Neural cell (in vitro differentiated cells): ENCODE measurements at regions not wholly inside any gene's neighbourhood (a gene's known extent, or its start where the extent isn't known, plus 50 kb on each side); places are given as distances from the start of the nearest gene placed in this dataset.

Experiments
- H2AFZ ChIP-seq: fragments of 200-600, 300-800 bp; sonication (generic), shearing (Covaris generic); 2 replicates; pipeline ENCODE4 v1.6.0; 2014; ENCODE audit warnings: low read depth, mild to moderate bottlenecking, antibody characterized with exemption, low read length, moderate library complexity
- H3F3A ChIP-seq: fragments of 200-600 bp; shearing (Covaris generic); 2 replicates; pipeline ENCODE4 v1.6.1; 2016; ENCODE audit warnings: mild to moderate bottlenecking, moderate library complexity, mixed read lengths, antibody characterized with exemption, low read length; ENCODE audit not compliant: insufficient read depth, poor library complexity, severe bottlenecking
- H3K27ac ChIP-seq: fragments of 200-600, 300-800 bp; sonication (generic), shearing (Covaris generic); 2 replicates; pipeline ENCODE4 v1.5.1; 2014; ENCODE audit warnings: mild to moderate bottlenecking, low read length, moderate library complexity
- H3K27me3 ChIP-seq: fragments of 300-800, 200-600 bp; sonication (generic), shearing (Covaris generic); 2 replicates; pipeline ENCODE4 v1.6.0; 2014; ENCODE audit warnings: mild to moderate bottlenecking, low read depth, low read length, moderate library complexity; ENCODE audit not compliant: insufficient read depth
- H3K36me3 ChIP-seq: fragments of 300-800, 200-600 bp; sonication (generic), shearing (Covaris generic); 2 replicates; pipeline ENCODE4 v1.5.1; 2014; ENCODE audit warnings: mild to moderate bottlenecking, antibody characterized with exemption, low read length, moderate library complexity; ENCODE audit not compliant: insufficient read depth
- H3K4me2 ChIP-seq: fragments of 300-800, 200-600 bp; sonication (generic), shearing (Covaris generic); 2 replicates; pipeline ENCODE4 v1.6.0; 2014; ENCODE audit warnings: mild to moderate bottlenecking, low read length
- H3K4me3 ChIP-seq: fragments of 300-800, 200-600 bp; sonication (generic), shearing (Covaris generic); 2 replicates; pipeline ENCODE4 v1.5.1; 2014; ENCODE audit warnings: mild to moderate bottlenecking, low read length, moderate library complexity
- H3K79me2 ChIP-seq: fragments of 200-600 bp; shearing (Covaris generic); replicated peaks from 2 replicates; pipeline ENCODE4 v1.6.0; 2014; ENCODE audit warnings: mild to moderate bottlenecking, low read length, moderate library complexity; ENCODE audit not compliant: insufficient read depth
- H3K9ac ChIP-seq: fragments of 300-800, 200-600 bp; sonication (generic), shearing (Covaris generic); 2 replicates; pipeline ENCODE4 v1.6.1; 2016; ENCODE audit warnings: mild to moderate bottlenecking, low read length, mixed read lengths
- H3K9me2 ChIP-seq: fragments of 200-600 bp; shearing (Covaris generic); 2 replicates; pipeline ENCODE4 v1.6.1; 2016; ENCODE audit warnings: mild to moderate bottlenecking, low read length, mixed read lengths; ENCODE audit not compliant: insufficient read depth
- H3K9me3 ChIP-seq: fragments of 200-600, 300-800 bp; sonication (generic), shearing (Covaris generic); 2 replicates; pipeline ENCODE4 v1.6.1; 2016; ENCODE audit warnings: mild to moderate bottlenecking, mixed run types, low read length, moderate library complexity, mixed read lengths
- H4K20me1 ChIP-seq: fragments of 200-600 bp; shearing (Covaris generic); 2 replicates; pipeline ENCODE4 v1.6.1; 2016; ENCODE audit warnings: mild to moderate bottlenecking, mixed run types; ENCODE audit not compliant: insufficient read depth
- EP300 ChIP-seq: fragments of 450-650 bp; conservative IDR thresholded peaks from 2 replicates; pipeline ENCODE4 v1.6.1; 2014; ENCODE audit warnings: antibody characterized with exemption, mild to moderate bottlenecking, moderate library complexity; ENCODE audit not compliant: poor library complexity, severe bottlenecking
- EZH2 ChIP-seq: fragments of 200-600, 300-800 bp; shearing (Covaris generic), sonication (generic); IDR thresholded peaks from 2 replicates; pipeline ENCODE4 v1.6.1; 2014; ENCODE audit warnings: antibody characterized with exemption, low read length, borderline replicate concordance, mild to moderate bottlenecking; ENCODE audit not compliant: insufficient read depth, poor library complexity, severe bottlenecking
- MXI1 ChIP-seq: fragments of 450-650 bp; conservative IDR thresholded peaks from 2 replicates; pipeline ENCODE4 v1.6.1; 2014; ENCODE audit warnings: antibody characterized with exemption, mild to moderate bottlenecking; ENCODE audit not compliant: poor library complexity, severe bottlenecking
- POLR2AphosphoS5 ChIP-seq: IDR thresholded peaks from 2 replicates; pipeline ENCODE4 v1.6.1; 2012
- RAD21 ChIP-seq: fragments of 450-650 bp; conservative IDR thresholded peaks from 2 replicates; pipeline ENCODE4 v1.6.1; 2014; ENCODE audit warnings: antibody characterized with exemption, mild to moderate bottlenecking, moderate library complexity
- SMC3 ChIP-seq: fragments of 450-650 bp; conservative IDR thresholded peaks from 2 replicates; pipeline ENCODE4 v1.6.1; 2014; ENCODE audit warnings: antibody characterized with exemption, mild to moderate bottlenecking, moderate library complexity; ENCODE audit not compliant: poor library complexity
- TAF1 ChIP-seq: IDR thresholded peaks from 2 replicates; pipeline ENCODE4 v1.6.1; 2012; ENCODE audit warnings: low read depth
- TF ChIP-seq, protein P1 (sequence below): fragments of 450-650 bp; IDR thresholded peaks from 2 replicates; pipeline ENCODE4 v1.5.1; 2014; ENCODE audit warnings: antibody characterized with exemption, mild to moderate bottlenecking, moderate library complexity; ENCODE audit not compliant: poor library complexity, severe bottlenecking
- TF ChIP-seq, protein P2 (sequence below): IDR thresholded peaks from 2 replicates; pipeline ENCODE4 v1.6.1; 2012; ENCODE audit warnings: borderline replicate concordance

DNA sequence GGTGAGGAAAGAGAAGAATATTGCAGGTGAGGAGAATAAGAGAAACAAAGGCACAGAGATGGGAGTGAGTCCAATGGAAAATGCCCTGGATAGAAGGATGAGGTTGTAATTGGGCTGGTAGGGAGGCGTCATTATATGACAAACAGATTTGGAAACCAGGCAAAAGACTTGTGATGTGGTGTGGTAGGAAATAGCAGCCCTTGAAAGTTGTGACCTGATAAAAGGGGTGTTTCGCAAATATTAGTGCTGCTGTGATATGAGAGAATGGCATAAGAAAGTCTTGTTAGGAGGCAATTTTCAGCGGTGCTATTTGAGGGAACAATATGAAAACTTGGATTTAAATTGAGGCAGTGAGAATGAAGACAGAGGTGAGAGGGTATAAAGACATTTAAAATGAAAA is 217.5 kb upstream of the ACTBL2 start:
- Histone ChIP-seq H3F3A (no peaks in the 10 kb centered on the region), H3K27ac (peak overlapping the region; percentile 84), H3K4me2 (no peak overlapping the region), H3K9me2 (no peaks in the 10 kb centered on the region), H3K4me3 (no peak overlapping the region), H4K20me1 (no peaks in the 10 kb centered on the region), H3K79me2 (no peaks in the 10 kb centered on the region), H3K9me3 (no peaks in the 10 kb centered on the region), H3K27me3 (no peaks in the 10 kb centered on the region), H3K9ac (no peak overlapping the region), H2AFZ (peak overlapping the region; percentile 3), H3K36me3 (no peaks in the 10 kb centered on the region)
- no peak for TF ChIP-seq EP300

DNA sequence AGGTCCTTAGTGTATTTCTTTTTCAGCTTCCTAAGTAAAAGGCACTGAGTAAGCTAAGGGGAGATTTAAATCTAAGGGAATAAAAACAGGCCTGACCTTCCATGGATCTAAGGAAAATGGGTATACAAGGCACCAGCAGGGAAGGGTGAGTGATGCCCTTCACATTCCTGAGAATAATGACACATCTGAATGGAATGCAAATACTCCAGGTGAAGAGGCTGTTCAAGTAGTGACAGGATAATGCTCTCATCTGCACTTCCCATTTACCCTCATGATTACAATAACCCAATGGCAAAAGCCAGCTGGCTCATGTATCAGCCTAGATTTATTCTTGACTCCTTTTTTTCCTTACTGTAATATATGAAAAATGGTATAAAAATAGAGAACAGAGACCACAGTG is 216.2 kb upstream of the ACTBL2 start:
- H3K9me3 ChIP-seq = no peaks in the 10 kb centered on the region
- H3K79me2 ChIP-seq = no peaks in the 10 kb centered on the region
- H3K4me2 ChIP-seq = no peak overlapping the region
- H3K27me3 ChIP-seq = no peaks in the 10 kb centered on the region
- no peaks in the 10 kb centered on the region for H3K36me3 ChIP-seq
- H3K4me3 ChIP-seq = no peak overlapping the region
- no peak for TF ChIP-seq RAD21
- TF ChIP-seq EP300 = peak; percentile 84
- no peak for TF ChIP-seq SMC3
- TF ChIP-seq, protein P1, sequence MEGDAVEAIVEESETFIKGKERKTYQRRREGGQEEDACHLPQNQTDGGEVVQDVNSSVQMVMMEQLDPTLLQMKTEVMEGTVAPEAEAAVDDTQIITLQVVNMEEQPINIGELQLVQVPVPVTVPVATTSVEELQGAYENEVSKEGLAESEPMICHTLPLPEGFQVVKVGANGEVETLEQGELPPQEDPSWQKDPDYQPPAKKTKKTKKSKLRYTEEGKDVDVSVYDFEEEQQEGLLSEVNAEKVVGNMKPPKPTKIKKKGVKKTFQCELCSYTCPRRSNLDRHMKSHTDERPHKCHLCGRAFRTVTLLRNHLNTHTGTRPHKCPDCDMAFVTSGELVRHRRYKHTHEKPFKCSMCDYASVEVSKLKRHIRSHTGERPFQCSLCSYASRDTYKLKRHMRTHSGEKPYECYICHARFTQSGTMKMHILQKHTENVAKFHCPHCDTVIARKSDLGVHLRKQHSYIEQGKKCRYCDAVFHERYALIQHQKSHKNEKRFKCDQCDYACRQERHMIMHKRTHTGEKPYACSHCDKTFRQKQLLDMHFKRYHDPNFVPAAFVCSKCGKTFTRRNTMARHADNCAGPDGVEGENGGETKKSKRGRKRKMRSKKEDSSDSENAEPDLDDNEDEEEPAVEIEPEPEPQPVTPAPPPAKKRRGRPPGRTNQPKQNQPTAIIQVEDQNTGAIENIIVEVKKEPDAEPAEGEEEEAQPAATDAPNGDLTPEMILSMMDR = no peak
- TF ChIP-seq, protein P2, sequence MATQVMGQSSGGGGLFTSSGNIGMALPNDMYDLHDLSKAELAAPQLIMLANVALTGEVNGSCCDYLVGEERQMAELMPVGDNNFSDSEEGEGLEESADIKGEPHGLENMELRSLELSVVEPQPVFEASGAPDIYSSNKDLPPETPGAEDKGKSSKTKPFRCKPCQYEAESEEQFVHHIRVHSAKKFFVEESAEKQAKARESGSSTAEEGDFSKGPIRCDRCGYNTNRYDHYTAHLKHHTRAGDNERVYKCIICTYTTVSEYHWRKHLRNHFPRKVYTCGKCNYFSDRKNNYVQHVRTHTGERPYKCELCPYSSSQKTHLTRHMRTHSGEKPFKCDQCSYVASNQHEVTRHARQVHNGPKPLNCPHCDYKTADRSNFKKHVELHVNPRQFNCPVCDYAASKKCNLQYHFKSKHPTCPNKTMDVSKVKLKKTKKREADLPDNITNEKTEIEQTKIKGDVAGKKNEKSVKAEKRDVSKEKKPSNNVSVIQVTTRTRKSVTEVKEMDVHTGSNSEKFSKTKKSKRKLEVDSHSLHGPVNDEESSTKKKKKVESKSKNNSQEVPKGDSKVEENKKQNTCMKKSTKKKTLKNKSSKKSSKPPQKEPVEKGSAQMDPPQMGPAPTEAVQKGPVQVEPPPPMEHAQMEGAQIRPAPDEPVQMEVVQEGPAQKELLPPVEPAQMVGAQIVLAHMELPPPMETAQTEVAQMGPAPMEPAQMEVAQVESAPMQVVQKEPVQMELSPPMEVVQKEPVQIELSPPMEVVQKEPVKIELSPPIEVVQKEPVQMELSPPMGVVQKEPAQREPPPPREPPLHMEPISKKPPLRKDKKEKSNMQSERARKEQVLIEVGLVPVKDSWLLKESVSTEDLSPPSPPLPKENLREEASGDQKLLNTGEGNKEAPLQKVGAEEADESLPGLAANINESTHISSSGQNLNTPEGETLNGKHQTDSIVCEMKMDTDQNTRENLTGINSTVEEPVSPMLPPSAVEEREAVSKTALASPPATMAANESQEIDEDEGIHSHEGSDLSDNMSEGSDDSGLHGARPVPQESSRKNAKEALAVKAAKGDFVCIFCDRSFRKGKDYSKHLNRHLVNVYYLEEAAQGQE = peak; percentile 72
- TF ChIP-seq TAF1 = no peak
- no peak for TF ChIP-seq MXI1
- no peak for TF ChIP-seq EZH2
- TF ChIP-seq POLR2AphosphoS5 = peak; percentile 55
- H3F3A ChIP-seq = no peaks in the 10 kb centered on the region
- H3K9me2 ChIP-seq = no peaks in the 10 kb centered on the region
- no peak overlapping the region for H3K9ac ChIP-seq
- H3K27ac ChIP-seq = peak overlapping the region; percentile 84
- no peaks in the 10 kb centered on the region for H4K20me1 ChIP-seq
- H2AFZ ChIP-seq = no peak overlapping the region

DNA sequence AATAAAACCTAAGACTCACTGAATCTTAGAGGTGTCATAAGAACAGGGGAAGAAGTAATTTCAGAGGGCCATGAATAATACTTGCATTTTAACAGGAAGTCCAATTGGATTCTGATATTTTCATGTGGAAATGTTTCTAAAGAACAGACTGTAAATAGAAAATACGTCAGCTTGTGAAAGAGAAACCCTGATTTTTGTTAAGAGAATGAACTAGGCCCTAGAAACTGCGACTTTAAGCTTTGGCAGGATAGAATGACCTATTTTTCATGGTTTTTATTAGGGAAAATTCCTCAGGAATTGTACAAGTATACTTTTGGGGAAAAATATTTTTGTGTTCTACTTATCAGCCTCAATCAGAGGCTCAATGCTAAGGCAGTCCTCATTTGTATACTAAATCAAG is 215.5 kb upstream of the ACTBL2 start:
- Histone ChIP-seq H3K9me2 (no peaks in the 10 kb centered on the region), H2AFZ (no peak overlapping the region), H3K4me2 (no peak overlapping the region), H3K9ac (no peak overlapping the region), H3K9me3 (no peaks in the 10 kb centered on the region), H3K27me3 (no peaks in the 10 kb centered on the region), H3K4me3 (no peak overlapping the region), H3K27ac (no peak overlapping the region), H3K79me2 (no peaks in the 10 kb centered on the region), H3K36me3 (no peaks in the 10 kb centered on the region), H4K20me1 (no peaks in the 10 kb centered on the region), H3F3A (no peaks in the 10 kb centered on the region)
- TF ChIP-seq, protein P1 = no peak
- no peak for TF ChIP-seq POLR2AphosphoS5
- no peak for TF ChIP-seq EZH2
- TF ChIP-seq MXI1 = no peak
- TF ChIP-seq RAD21 = no peak
- TF ChIP-seq, protein P2 = no peak
- no peak for TF ChIP-seq SMC3
- no peak for TF ChIP-seq TAF1
- no peak for TF ChIP-seq EP300
